ENCODE measurements at regions not wholly inside any gene's neighbourhood (a gene's known extent, or its start where the extent isn't known, plus 50 kb on each side); places are given as distances from the start of the nearest gene placed in this dataset.

GRCh38 chr6:14436592-14437132 is 319.1 kb downstream of the CD83 start:
- TF ChIP-seq EZH2 (IDR thresholded peaks at IDR 0.05), result no peak
- no peak for TF ChIP-seq REST (IDR thresholded peaks at IDR 0.05; ENCODE audit: low read depth)
- TF ChIP-seq CTCF (IDR thresholded peaks at IDR 0.05 in 2 of 3, conservative IDR thresholded peaks at IDR 0.05 in 1 of 3; ENCODE audit: borderline replicate concordance in 1 of 3, insufficient read depth in 1 of 3, low read depth in 2 of 3, low read length in 2 of 3), result no peak
- no peak for TF ChIP-seq RAD21 (IDR thresholded peaks at IDR 0.05; ENCODE audit: low read depth)
- no peak for TF ChIP-seq POLR2A (IDR thresholded peaks at IDR 0.05; ENCODE audit: borderline replicate concordance, extremely low read depth, insufficient read depth, insufficient read length)
- no peak for TF ChIP-seq MAX (IDR thresholded peaks at IDR 0.05)
- TF ChIP-seq SIN3A (IDR thresholded peaks at IDR 0.05; ENCODE audit: low read depth), result no peak
- TF ChIP-seq ZNF274 (IDR thresholded peaks at IDR 0.05; ENCODE audit: low read depth, low read length), result no peak
- TF ChIP-seq POLR2AphosphoS5 (IDR thresholded peaks at IDR 0.05; ENCODE audit: low read depth, low read length), result no peak

Data from HCT116 (cell line).